ENCODE measurements at regions not wholly inside any gene's neighbourhood (a gene's known extent, or its start where the extent isn't known, plus 50 kb on each side); places are given as distances from the start of the nearest gene placed in this dataset.
"Not testable (repeated sequence)": the region's sequence is repeated elsewhere in the genome, so short reads cannot be mapped to it uniquely, and the experiment has no call there.

- FAIRE-seq: no peak
- Histone ChIP-seq H3K4me1 (no peaks in the 10 kb centered on the region), H3K27me3 (no peaks in the 10 kb centered on the region), H3K36me3 (no peaks in the 10 kb centered on the region), H3K9me3 (no peaks in the 10 kb centered on the region), H3K4me3 (no peak overlapping the region), H3K27ac (no peak overlapping the region)
- TF ChIP-seq CTCF (IDR thresholded peaks at IDR 0.05): no peak
- intact Hi-C loops (cut with DNase I): no loop called here
- no peak for DNase-seq
- ATAC-seq: no peak
- WGBS, 2 donors: 34 to 42% methylated on average over 4 of the region's 4 CpGs
These were observed 1564.1 kb upstream of the DDX18 start for GRCh38 chr2:116250376-116250775.

- no peak overlapping the region for H3K27ac ChIP-seq
- DNase-seq: no peak
- no peaks in the 10 kb centered on the region for H3K9me3 ChIP-seq
- H3K4me3 ChIP-seq: no peak overlapping the region
- no peaks in the 10 kb centered on the region for H3K4me1 ChIP-seq
- intact Hi-C loops (cut with DNase I): no loop called here
- H3K27me3 ChIP-seq: no peaks in the 10 kb centered on the region
- 68 to 74% methylated on average over 5 of the region's 5 CpGs for WGBS, 2 donors
- ATAC-seq: no peak
- no peak for FAIRE-seq
- TF ChIP-seq CTCF (IDR thresholded peaks at IDR 0.05): no peak
- no peaks in the 10 kb centered on the region for H3K36me3 ChIP-seq
These were observed 1549.6 kb upstream of the DDX18 start for GRCh38 chr2:116264872-116265271.

GRCh38 chr2:116269040-116269439 lies 1545.5 kb upstream of the DDX18 start:
- no peak for TF ChIP-seq CTCF (IDR thresholded peaks at IDR 0.05)
- WGBS, 2 donors: 84 to 91% methylated on average over 13 of the region's 13 CpGs
- intact Hi-C loops (cut with DNase I): no loop called here
- Histone ChIP-seq H3K36me3 (no peaks in the 10 kb centered on the region), H3K4me3 (no peak overlapping the region), H3K27ac (no peak overlapping the region), H3K27me3 (no peaks in the 10 kb centered on the region), H3K4me1 (no peaks in the 10 kb centered on the region), H3K9me3 (no peaks in the 10 kb centered on the region)
- no peak for DNase-seq
- no peak for FAIRE-seq
- ATAC-seq: no peak

GRCh38 chr2:116304328-116304727 lies 1510.2 kb upstream of the DDX18 start:
- DNase-seq: no peak
- Histone ChIP-seq H3K9me3 (no peaks in the 10 kb centered on the region), H3K27me3 (no peaks in the 10 kb centered on the region), H3K36me3 (no peaks in the 10 kb centered on the region), H3K4me3 (no peak overlapping the region), H3K4me1 (no peaks in the 10 kb centered on the region), H3K27ac (no peak overlapping the region)
- ATAC-seq: no peak
- no peak for TF ChIP-seq CTCF (IDR thresholded peaks at IDR 0.05)
- FAIRE-seq: no peak
- WGBS, 2 donors: 79% methylated on average over 1 of the region's 1 CpG
- intact Hi-C loops (cut with DNase I): no loop called here

GRCh38 chr2:116317111-116317510 lies 1497.4 kb upstream of the DDX18 start:
- Histone ChIP-seq H3K27ac (no peak overlapping the region), H3K27me3 (no peaks in the 10 kb centered on the region), H3K4me1 (no peaks in the 10 kb centered on the region), H3K9me3 (no peaks in the 10 kb centered on the region), H3K36me3 (no peaks in the 10 kb centered on the region), H3K4me3 (no peak overlapping the region)
- DNase-seq (no peak), ATAC-seq (no peak), FAIRE-seq (no peak)
- no peak for TF ChIP-seq CTCF (IDR thresholded peaks at IDR 0.05)
- WGBS, 2 donors: 40 to 41% methylated on average over 2 of the region's 2 CpGs
- intact Hi-C loops (cut with DNase I): no loop called here

- FAIRE-seq; H3K9me3 ChIP-seq; H3K4me3 ChIP-seq; H3K4me1 ChIP-seq; intact Hi-C loops (cut with DNase I); H3K36me3 ChIP-seq; DNase-seq; H3K27ac ChIP-seq; H3K27me3 ChIP-seq; ATAC-seq: not testable (repeated sequence)
- 46 to 52% methylated on average over 8 of the region's 8 CpGs for WGBS, 2 donors
These were observed 1495.9 kb upstream of the DDX18 start for GRCh38 chr2:116318551-116318950.

Data from pancreas (tissue), 10 donors.